GM12878 (cell line): ENCODE measurements at regions not wholly inside any gene's neighbourhood (a gene's known extent, or its start where the extent isn't known, plus 50 kb on each side); places are given as distances from the start of the nearest gene placed in this dataset.

Experiments used
- ATAC-seq: fragments of 200-7000 bp; cut with Tn5 transposase; 3 replicates; pipeline ENCODE4 v1.9.1; 2020; ENCODE audit warnings: mild to moderate bottlenecking, moderate library complexity
- BruUV-seq: library from RNA; stranded (reverse); fragments of 400-500 nt; replicated peaks from 2 replicates; lab custom pipeline; 2021; lab: Mats Ljungman, UMichigan
- CTCF ChIA-PET: fragments of 300-600 bp; sonication (Branson Sonifier 250); formaldehyde crosslinking; extraction: SDS; loops from one replicate; lab custom pipeline; 2021; ENCODE audit warnings: inconsistent platforms; lab: Yijun Ruan, JAX
- POLR2A ChIA-PET: fragments of 350-600 bp; formaldehyde crosslinking; extraction: SDS; loops from one replicate; lab custom pipeline; 2021; ENCODE audit warnings: inconsistent platforms; lab: Charles Lee
- RAD21 ChIA-PET: fragments of 300-600 bp; sonication (Branson Sonifier 250); formaldehyde crosslinking; loops from one replicate; lab custom pipeline; 2023; ENCODE audit warnings: antibody characterized with exemption; ENCODE audit not compliant: unreplicated experiment; lab: Charles Lee
- SMC1A ChIA-PET: fragments of 300-600 bp; sonication (Branson Sonifier 250); formaldehyde crosslinking; loops from one replicate; lab custom pipeline; 2023; ENCODE audit not compliant: unreplicated experiment, uncharacterized antibody; lab: Charles Lee
- DNase-seq: peaks from one replicate; pipeline ENCODE4 v3.0.0-alpha.2; 2011; ENCODE audit warnings: low read depth, low spot score
- FAIRE-seq: peaks from 3 replicates; lab custom pipeline; 2011; peaks lifted over from hg19 to GRCh38; lab: Jason Lieb, UNC
- H2AFZ ChIP-seq: 2 replicates; pipeline ENCODE4 v1.6.0; 2011; ENCODE audit warnings: low read depth, low read length, control low read depth; ENCODE audit not compliant: control insufficient read depth
- H3K27ac ChIP-seq: 2 replicates; pipeline ENCODE4 v1.5.1; 2011; ENCODE audit warnings: control low read depth; ENCODE audit not compliant: control insufficient read depth, insufficient read depth
- H3K27me3 ChIP-seq, 2 experiments: replicated peaks in 1 of 2; 2 replicates each; pipeline versions ENCODE4 v1.6.0 to v1.6.1; 2011; ENCODE audit warnings: low read length in 1 of 2; ENCODE audit not compliant: control insufficient read depth in 2 of 2, insufficient read depth in 2 of 2
- H3K36me3 ChIP-seq, 2 experiments: 2 replicates each; pipeline ENCODE4 v1.5.1; 2011; ENCODE audit warnings: low read length in 1 of 2; ENCODE audit not compliant: control insufficient read depth in 2 of 2, insufficient read depth in 2 of 2
- H3K4me1 ChIP-seq: 2 replicates; pipeline ENCODE4 v1.6.1; 2011; ENCODE audit warnings: mild to moderate bottlenecking, low read length, moderate library complexity, mixed read lengths; ENCODE audit not compliant: control insufficient read depth, insufficient read depth
- H3K4me2 ChIP-seq: 2 replicates; pipeline ENCODE4 v1.6.0; 2011; ENCODE audit warnings: control low read depth; ENCODE audit not compliant: control insufficient read depth, insufficient read depth
- H3K4me3 ChIP-seq: fragments of 200-600 bp; sonication (generic); 2 replicates; pipeline ENCODE4 v1.5.1; 2016
- H3K79me2 ChIP-seq: 2 replicates; pipeline ENCODE4 v1.6.0; 2011; ENCODE audit warnings: low read length; ENCODE audit not compliant: control insufficient read depth, insufficient read depth
- H3K9ac ChIP-seq: 2 replicates; pipeline ENCODE4 v1.8.0; 2011; ENCODE audit warnings: low read length, control low read depth, mixed read lengths; ENCODE audit not compliant: control insufficient read depth, insufficient read depth
- H3K9me3 ChIP-seq: replicated peaks from 3 replicates; pipeline ENCODE4 v1.5.1; 2011; ENCODE audit warnings: mild to moderate bottlenecking, low read length; ENCODE audit not compliant: control insufficient read depth, insufficient read depth
- H4K20me1 ChIP-seq: 2 replicates; pipeline ENCODE4 v1.6.0; 2011; ENCODE audit not compliant: control insufficient read depth, insufficient read depth
- JUND ChIP-seq: IDR thresholded peaks from 2 replicates; pipeline ENCODE4 v1.6.1; 2012; ENCODE audit warnings: low read depth, mild to moderate bottlenecking, low read length, improper control_type of control experiment, moderate library complexity
- PAX8 ChIP-seq: fragments of 450-650 bp; IDR thresholded peaks from 2 replicates; pipeline ENCODE4 v1.6.1; 2017; ENCODE audit warnings: mild to moderate bottlenecking, moderate library complexity
- POLR2AphosphoS2 ChIP-seq: IDR thresholded peaks from 2 replicates; pipeline ENCODE4 v1.6.1; 2011; ENCODE audit warnings: low read depth, mild to moderate bottlenecking, low read length, improper control_type of control experiment, moderate library complexity
- RCOR1 ChIP-seq: conservative IDR thresholded peaks from 2 replicates; pipeline ENCODE4 v1.6.1; 2012; ENCODE audit warnings: low read depth, low read length, improper control_type of control experiment
- WGBS: methylation state at CpG from one replicate; pipeline ENCODE4 v1.1.6; 2016; ENCODE audit warnings: low lambda C conversion rate; ENCODE audit not compliant: insufficient replicate concordance, insufficient coverage; ENCODE audit errors: missing lambda C conversion rate; 5-methylcytosine and 5-hydroxymethylcytosine counted together
- in situ Hi-C: fragments of 300-500 bp; cut with MboI; formaldehyde crosslinking; loops from 9 replicates; pipeline ENCODE4 v1.14.3; 2018; ENCODE audit warnings: mixed read lengths
- intact Hi-C: fragments of 100-400 bp; cut with micrococcal nuclease; formaldehyde crosslinking; loops from one replicate; pipeline ENCODE4 v1.14.2; 2022; ENCODE audit not compliant: unreplicated experiment
- TF ChIP-seq, protein P1 (sequence below): fragments of 450-650 bp; IDR thresholded peaks from 2 replicates; pipeline ENCODE4 v1.6.1; 2018; ENCODE audit warnings: borderline replicate concordance, mild to moderate bottlenecking; ENCODE audit not compliant: partially characterized antibody
- TF ChIP-seq, protein P2 (sequence below): fragments of 450-650 bp; IDR thresholded peaks from 2 replicates; pipeline ENCODE4 v1.6.1; 2014; ENCODE audit warnings: mild to moderate bottlenecking
- TF ChIP-seq, protein P3 (sequence below): fragments of 450-650 bp; IDR thresholded peaks from 2 replicates; pipeline ENCODE4 v1.6.1; 2016; ENCODE audit warnings: mild to moderate bottlenecking

DNA sequence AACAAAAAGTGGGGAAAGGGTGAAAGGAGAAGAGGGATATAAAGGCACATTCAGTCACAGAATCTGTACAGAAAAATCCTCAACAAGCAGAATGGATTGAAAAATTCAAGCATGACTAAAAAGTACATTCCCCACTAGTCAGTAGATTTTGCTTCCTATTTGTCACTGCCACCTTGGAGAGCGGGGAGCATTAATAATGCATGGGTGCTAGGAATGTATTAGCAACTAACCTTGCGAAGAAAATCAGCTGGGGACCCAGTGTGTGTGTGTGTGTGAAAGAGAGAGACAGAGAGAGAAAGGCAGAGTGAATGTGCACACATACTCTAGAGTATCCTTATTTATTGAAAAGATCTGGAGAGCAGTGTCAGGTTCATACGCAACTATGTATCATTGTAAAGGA, 968.7 kb upstream of the ZEB2 start:
- DNase-seq (no peak), ATAC-seq (no peak), FAIRE-seq (no peak)
- in situ Hi-C loops = no loop called here
- CTCF ChIA-PET = no interaction called here
- intact Hi-C loops = no loop called here
- H4K20me1 ChIP-seq = no peaks in the 10 kb centered on the region
- SMC1A ChIA-PET = no interaction called here
- RAD21 ChIA-PET = no interaction called here
- no peak overlapping the region for H3K9ac ChIP-seq
- no peaks in the 10 kb centered on the region for H3K9me3 ChIP-seq
- no peak overlapping the region for H3K4me2 ChIP-seq
- H3K4me1 ChIP-seq = no peaks in the 10 kb centered on the region
- no peaks in the 10 kb centered on the region for H3K79me2 ChIP-seq
- no peak overlapping the region for H2AFZ ChIP-seq
- no peak overlapping the region for H3K4me3 ChIP-seq
- BruUV-seq = no TSS peak
- H3K36me3 ChIP-seq = no peaks in the 10 kb centered on the region
- POLR2A ChIA-PET = no interaction called here
- no peaks in the 10 kb centered on the region for H3K27me3 ChIP-seq
- 27% methylated on average over 3 of the region's 3 CpGs for WGBS
- TF ChIP-seq JUND = no peak
- TF ChIP-seq, protein P1, sequence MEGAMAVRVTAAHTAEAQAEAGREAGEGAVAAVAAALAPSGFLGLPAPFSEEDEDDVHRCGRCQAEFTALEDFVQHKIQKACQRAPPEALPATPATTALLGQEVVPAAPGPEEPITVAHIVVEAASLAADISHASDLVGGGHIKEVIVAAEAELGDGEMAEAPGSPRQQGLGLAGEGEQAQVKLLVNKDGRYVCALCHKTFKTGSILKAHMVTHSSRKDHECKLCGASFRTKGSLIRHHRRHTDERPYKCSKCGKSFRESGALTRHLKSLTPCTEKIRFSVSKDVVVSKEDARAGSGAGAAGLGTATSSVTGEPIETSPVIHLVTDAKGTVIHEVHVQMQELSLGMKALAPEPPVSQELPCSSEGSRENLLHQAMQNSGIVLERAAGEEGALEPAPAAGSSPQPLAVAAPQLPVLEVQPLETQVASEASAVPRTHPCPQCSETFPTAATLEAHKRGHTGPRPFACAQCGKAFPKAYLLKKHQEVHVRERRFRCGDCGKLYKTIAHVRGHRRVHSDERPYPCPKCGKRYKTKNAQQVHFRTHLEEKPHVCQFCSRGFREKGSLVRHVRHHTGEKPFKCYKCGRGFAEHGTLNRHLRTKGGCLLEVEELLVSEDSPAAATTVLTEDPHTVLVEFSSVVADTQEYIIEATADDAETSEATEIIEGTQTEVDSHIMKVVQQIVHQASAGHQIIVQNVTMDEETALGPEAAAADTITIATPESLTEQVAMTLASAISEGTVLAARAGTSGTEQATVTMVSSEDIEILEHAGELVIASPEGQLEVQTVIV = no peak
- TF ChIP-seq, protein P2, sequence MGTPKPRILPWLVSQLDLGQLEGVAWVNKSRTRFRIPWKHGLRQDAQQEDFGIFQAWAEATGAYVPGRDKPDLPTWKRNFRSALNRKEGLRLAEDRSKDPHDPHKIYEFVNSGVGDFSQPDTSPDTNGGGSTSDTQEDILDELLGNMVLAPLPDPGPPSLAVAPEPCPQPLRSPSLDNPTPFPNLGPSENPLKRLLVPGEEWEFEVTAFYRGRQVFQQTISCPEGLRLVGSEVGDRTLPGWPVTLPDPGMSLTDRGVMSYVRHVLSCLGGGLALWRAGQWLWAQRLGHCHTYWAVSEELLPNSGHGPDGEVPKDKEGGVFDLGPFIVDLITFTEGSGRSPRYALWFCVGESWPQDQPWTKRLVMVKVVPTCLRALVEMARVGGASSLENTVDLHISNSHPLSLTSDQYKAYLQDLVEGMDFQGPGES = no peak
- no peak for TF ChIP-seq RCOR1
- TF ChIP-seq, protein P3, sequence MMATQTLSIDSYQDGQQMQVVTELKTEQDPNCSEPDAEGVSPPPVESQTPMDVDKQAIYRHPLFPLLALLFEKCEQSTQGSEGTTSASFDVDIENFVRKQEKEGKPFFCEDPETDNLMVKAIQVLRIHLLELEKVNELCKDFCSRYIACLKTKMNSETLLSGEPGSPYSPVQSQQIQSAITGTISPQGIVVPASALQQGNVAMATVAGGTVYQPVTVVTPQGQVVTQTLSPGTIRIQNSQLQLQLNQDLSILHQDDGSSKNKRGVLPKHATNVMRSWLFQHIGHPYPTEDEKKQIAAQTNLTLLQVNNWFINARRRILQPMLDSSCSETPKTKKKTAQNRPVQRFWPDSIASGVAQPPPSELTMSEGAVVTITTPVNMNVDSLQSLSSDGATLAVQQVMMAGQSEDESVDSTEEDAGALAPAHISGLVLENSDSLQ = no peak
- no peak for TF ChIP-seq PAX8
- no peak for TF ChIP-seq POLR2AphosphoS2
- TF ChIP-seq, all 136 proteins: peak for 0
- no peak overlapping the region for H3K27ac ChIP-seq
